Body of pancreas (tissue), 4 donors: ENCODE measurements at regions not wholly inside any gene's neighbourhood (a gene's known extent, or its start where the extent isn't known, plus 50 kb on each side); places are given as distances from the start of the nearest gene placed in this dataset.

Experiments
- ATAC-seq: fragments of 150-250 bp; one replicate; pipeline ENCODE4 v1.9.1; 2016
- DNase-seq, 4 donors: peaks; one replicate each; pipeline ENCODE4 v3.0.0-alpha.2; 2019
- H3K27ac ChIP-seq, 4 donors: fragments of 200-600 bp; sonication (generic); 1 replicate in 3 of 4; 2 replicates in 1 of 4; pipeline versions ENCODE4 v1.5.1 to v1.6.1; 2016 to 2019; ENCODE audit warnings: mild to moderate bottlenecking in 1 of 4, mixed read lengths in 1 of 4, moderate library complexity in 1 of 4
- H3K27me3 ChIP-seq, 2 donors: fragments of 200-600 bp; sonication (generic); one replicate each; pipeline ENCODE4 v1.6.0; 2016; ENCODE audit warnings: mild to moderate bottlenecking in 1 of 2
- H3K36me3 ChIP-seq, 2 donors: fragments of 200-600 bp; sonication (generic); replicated peaks in 1 of 2; 2 replicates each; pipeline ENCODE4 v1.5.1; 2016; ENCODE audit warnings: low read depth in 2 of 2; ENCODE audit not compliant: insufficient read depth in 1 of 2
- H3K4me1 ChIP-seq: fragments of 200-600 bp; sonication (generic); one replicate; pipeline ENCODE4 v1.6.0; 2016
- H3K4me3 ChIP-seq, 2 donors: fragments of 200-600 bp; sonication (generic); 1 replicate in 1 of 2; 2 replicates in 1 of 2; pipeline ENCODE4 v1.5.1; 2016 to 2019
- H3K9me3 ChIP-seq, 3 donors: fragments of 200-600 bp; sonication (generic); 1 replicate in 2 of 3; 2 replicates in 1 of 3; pipeline ENCODE4 v1.5.1; 2016
- CTCF ChIP-seq, 7 experiments: fragments of 450-650 bp in 4 of 7; fragments of 200-600 bp in 3 of 7; sonication (generic) in 3 of 7; IDR thresholded peaks; one replicate each; pipeline ENCODE4 v1.5.1; 2016 to 2019; ENCODE audit warnings: antibody characterized with exemption in 7 of 7
- POLR2A ChIP-seq, 3 donors: fragments of 450-650 bp; IDR thresholded peaks; one replicate each; pipeline ENCODE4 v1.6.1; 2016; ENCODE audit warnings: antibody characterized with exemption in 3 of 3, mild to moderate bottlenecking in 2 of 3
- WGBS, 2 donors: methylation state at CpG; one replicate each; pipeline ENCODE4 v1.1.5; 2017; 5-methylcytosine and 5-hydroxymethylcytosine counted together
- intact Hi-C: fragments of 100-400 bp; cut with DNase I; formaldehyde crosslinking; loops from one replicate; pipeline ENCODE4 v1.15.1; 2023

GRCh38 chr2:63681896-63682295, 93.1 kb downstream of the MDH1 start:
- ATAC-seq: no peak
- no peaks in the 10 kb centered on the region for H3K9me3 ChIP-seq
- no peak overlapping the region for H3K4me3 ChIP-seq

GRCh38 chr2:63692002-63692606, 103.3 kb downstream of the MDH1 start:
- Histone ChIP-seq H3K4me3 (no peak overlapping the region), H3K4me1 (no peaks in the 10 kb centered on the region), H3K27ac (no peak overlapping the region), H3K9me3 (no peaks in the 10 kb centered on the region), H3K36me3 (no peaks in the 10 kb centered on the region), H3K27me3 (no peaks in the 10 kb centered on the region)
- peak; percentile 32 to 72 (median 58) for TF ChIP-seq CTCF (IDR thresholded peaks at IDR 0.05)
- no peak for TF ChIP-seq POLR2A (IDR thresholded peaks at IDR 0.05)
- ATAC-seq (peak; percentile 59), DNase-seq (peak in 1 of 4 donors; percentile 13)
- WGBS, 2 donors: 0% methylated on average over 1 of the region's 1 CpG
- intact Hi-C loops: loop anchor here (10.0 kb wide), 1 partner anchor 173 kb away; no protein-coding TSS in a partner anchor

More at GRCh38 chr2:63681896-63682295, 93.1 kb downstream of the MDH1 start:
- intact Hi-C loops: no loop called here
- H3K36me3 ChIP-seq: no peaks in the 10 kb centered on the region
- TF ChIP-seq POLR2A (IDR thresholded peaks at IDR 0.05): no peak
- no peak for TF ChIP-seq CTCF (IDR thresholded peaks at IDR 0.05)
- no peak for DNase-seq
- H3K27me3 ChIP-seq: no peaks in the 10 kb centered on the region
- H3K27ac ChIP-seq: no peak overlapping the region
- WGBS, 2 donors: 84 to 100% methylated on average over 1 of the region's 1 CpG
- no peaks in the 10 kb centered on the region for H3K4me1 ChIP-seq

GRCh38 chr2:63695583-63695982, 106.8 kb downstream of the MDH1 start:
- Histone ChIP-seq H3K27ac (no peak overlapping the region), H3K4me3 (no peak overlapping the region), H3K9me3 (no peaks in the 10 kb centered on the region), H3K4me1 (peaks cover 4% of the 10 kb centered on the region), H3K27me3 (no peaks in the 10 kb centered on the region), H3K36me3 (no peaks in the 10 kb centered on the region)
- TF ChIP-seq CTCF (IDR thresholded peaks at IDR 0.05) (no peak), POLR2A (IDR thresholded peaks at IDR 0.05) (no peak)
- no peak for ATAC-seq
- intact Hi-C loops: loop anchor here (10.0 kb wide), 1 partner anchor 169 kb away; no protein-coding TSS in a partner anchor
- no peak for DNase-seq

GRCh38 chr2:63696496-63696895, 107.7 kb downstream of the MDH1 start:
- DNase-seq (no peak), ATAC-seq (no peak)
- Histone ChIP-seq H3K9me3 (no peaks in the 10 kb centered on the region), H3K4me1 (peaks cover 4% of the 10 kb centered on the region), H3K36me3 (no peaks in the 10 kb centered on the region), H3K27me3 (no peaks in the 10 kb centered on the region), H3K4me3 (no peak overlapping the region), H3K27ac (no peak overlapping the region)
- no peak for TF ChIP-seq CTCF (IDR thresholded peaks at IDR 0.05)
- TF ChIP-seq POLR2A (IDR thresholded peaks at IDR 0.05): no peak
- intact Hi-C loops: loop anchor here (10.0 kb wide), 1 partner anchor 168 kb away; no protein-coding TSS in a partner anchor
- 52 to 67% methylated on average over 1 of the region's 1 CpG for WGBS, 2 donors

- Histone ChIP-seq H3K27me3 (no peaks in the 10 kb centered on the region), H3K36me3 (no peaks in the 10 kb centered on the region), H3K4me3 (no peak overlapping the region), H3K4me1 (peaks cover 4% of the 10 kb centered on the region), H3K9me3 (no peaks in the 10 kb centered on the region), H3K27ac (no peak overlapping the region)
- DNase-seq (no peak), ATAC-seq (no peak)
- TF ChIP-seq POLR2A (IDR thresholded peaks at IDR 0.05): no peak
- TF ChIP-seq CTCF (IDR thresholded peaks at IDR 0.05): no peak
- intact Hi-C loops: loop anchor here (10.0 kb wide), 1 partner anchor 168 kb away; no protein-coding TSS in a partner anchor
- 87 to 89% methylated on average over 4 of the region's 4 CpGs for WGBS, 2 donors
Measured at GRCh38 chr2:63697160-63697559, 108.4 kb downstream of the MDH1 start.
